Stimulated activated CD4-positive, alpha-beta T cell treated with anti-CD3 and anti-CD28 coated beads, TNF-alpha, amount 100 ng/mL, for 24 hours (primary cell): ENCODE measurements at regions not wholly inside any gene's neighbourhood (a gene's known extent, or its start where the extent isn't known, plus 50 kb on each side); places are given as distances from the start of the nearest gene placed in this dataset.
"Not testable (repeated sequence)": the region's sequence is repeated elsewhere in the genome, so short reads cannot be mapped to it uniquely, and the experiment has no call there.

Experiments
- DNase-seq, 3 experiments: peaks; one replicate each; pipeline ENCODE4 v3.0.0-alpha.2; 2020; ENCODE audit warnings: low read depth in 3 of 3

- DNase-seq = not testable (repeated sequence)
Measured at GRCh38 chr2:176922545-176922944, 290.0 kb upstream of the HNRNPA3 start.

GRCh38 chr2:176923205-176923604 lies 289.4 kb upstream of the HNRNPA3 start:
- DNase-seq = no peak

GRCh38 chr2:176924909-176925534 lies 287.6 kb upstream of the HNRNPA3 start:
- DNase-seq = no peak

GRCh38 chr2:176926453-176926852 lies 286.1 kb upstream of the HNRNPA3 start:
- DNase-seq = no peak

GRCh38 chr2:176929387-176929786 lies 283.2 kb upstream of the HNRNPA3 start:
- not testable (repeated sequence) for DNase-seq

- DNase-seq = peak in 1 of 3 experiments; percentile 7
Measured at GRCh38 chr2:176931588-176932563, 280.7 kb upstream of the HNRNPA3 start.

- DNase-seq = no peak
Measured at GRCh38 chr2:176934131-176934530, 278.5 kb upstream of the HNRNPA3 start.

- DNase-seq = no peak
Measured at GRCh38 chr2:176934869-176935415, 277.7 kb upstream of the HNRNPA3 start.

GRCh38 chr2:176935543-176936102 lies 277.0 kb upstream of the HNRNPA3 start:
- no peak for DNase-seq

GRCh38 chr2:176936410-176936809 lies 276.2 kb upstream of the HNRNPA3 start:
- no peak for DNase-seq

GRCh38 chr2:176944998-176945397 lies 267.6 kb upstream of the HNRNPA3 start:
- DNase-seq = no peak

- DNase-seq = no peak
Measured at GRCh38 chr2:176947754-176948153, 264.8 kb upstream of the HNRNPA3 start.

- DNase-seq = not testable (repeated sequence)
Measured at GRCh38 chr2:176951218-176951617, 261.4 kb upstream of the HNRNPA3 start.

GRCh38 chr2:176956791-176957190 lies 255.8 kb upstream of the HNRNPA3 start:
- no peak for DNase-seq

- no peak for DNase-seq
Measured at GRCh38 chr2:176959614-176960013, 253.0 kb upstream of the HNRNPA3 start.

GRCh38 chr2:176960061-176960460 lies 252.5 kb upstream of the HNRNPA3 start:
- DNase-seq = no peak

GRCh38 chr2:176960736-176961520 lies 251.7 kb upstream of the HNRNPA3 start:
- no peak for DNase-seq

GRCh38 chr2:176961775-176962619 lies 250.6 kb upstream of the HNRNPA3 start:
- DNase-seq = no peak

GRCh38 chr2:176963568-176964287 lies 248.9 kb upstream of the HNRNPA3 start:
- DNase-seq = no peak

GRCh38 chr2:176967911-176968450 lies 244.6 kb upstream of the HNRNPA3 start:
- no peak for DNase-seq
